HCEC 1CT (cell line): ENCODE measurements at regions not wholly inside any gene's neighbourhood (a gene's known extent, or its start where the extent isn't known, plus 50 kb on each side); places are given as distances from the start of the nearest gene placed in this dataset.

Source experiments
- DNase-seq: peaks from one replicate; pipeline ENCODE4 v3.0.0-alpha.2; 2017

DNA sequence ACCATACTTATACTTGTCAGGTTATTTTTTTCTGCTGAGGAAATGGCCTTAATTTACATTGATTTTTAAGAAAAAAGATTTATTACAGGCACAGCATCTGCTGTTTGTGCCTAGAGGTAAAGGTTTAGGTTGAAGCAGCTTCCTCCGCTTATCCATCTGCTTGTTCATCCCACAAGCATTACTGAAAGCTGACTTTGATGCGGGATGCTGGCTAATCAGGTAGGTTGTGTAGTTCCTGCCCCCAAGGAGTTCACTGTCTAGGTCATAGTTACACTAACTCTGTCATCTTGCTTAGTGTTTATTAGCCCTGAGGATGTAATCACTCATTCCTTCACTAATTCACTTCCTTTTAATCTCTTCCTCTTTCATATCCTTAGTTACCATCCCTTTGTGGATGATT lies 377.7 kb upstream of the KAZN start:
- no peak for DNase-seq

DNA sequence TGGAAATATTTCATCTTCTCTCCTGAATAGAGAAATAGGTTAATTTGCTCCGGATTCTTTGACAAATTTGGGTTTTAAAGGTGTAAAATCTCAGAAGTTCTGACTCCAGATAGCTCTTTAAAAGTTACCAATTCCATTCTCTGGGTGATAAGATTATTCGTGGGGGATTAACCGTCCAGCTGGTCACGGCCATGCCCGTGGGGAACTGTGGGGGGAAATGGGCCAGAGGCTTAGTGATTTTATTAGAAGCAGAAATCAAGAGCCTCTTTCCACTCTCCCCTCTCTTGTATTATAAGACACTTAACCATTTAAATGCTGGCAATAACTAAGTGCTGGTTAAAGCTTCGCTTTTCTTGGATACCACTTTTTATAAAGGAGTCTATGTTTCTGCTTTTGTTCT lies 376.4 kb upstream of the KAZN start:
- no peak for DNase-seq

DNA sequence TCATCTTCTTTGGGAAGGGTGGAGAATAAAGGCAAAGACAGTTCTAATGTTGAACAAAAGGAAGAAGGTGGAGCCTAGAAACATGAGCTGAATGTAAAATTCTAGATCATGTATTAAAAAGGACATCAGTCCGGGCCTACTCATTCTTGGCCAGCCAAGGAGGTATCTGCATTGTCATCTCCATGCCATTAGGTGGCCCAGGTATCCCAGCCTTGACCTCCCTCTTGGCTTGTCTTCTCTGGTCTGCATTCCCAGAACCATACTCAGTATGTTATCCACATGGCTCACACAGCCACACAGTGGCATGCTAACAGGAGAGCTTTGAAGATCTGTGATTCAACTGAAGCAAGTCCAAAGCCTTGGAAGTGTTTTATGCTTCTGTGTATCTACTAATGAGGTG lies 369.8 kb upstream of the KAZN start:
- no peak for DNase-seq

DNA sequence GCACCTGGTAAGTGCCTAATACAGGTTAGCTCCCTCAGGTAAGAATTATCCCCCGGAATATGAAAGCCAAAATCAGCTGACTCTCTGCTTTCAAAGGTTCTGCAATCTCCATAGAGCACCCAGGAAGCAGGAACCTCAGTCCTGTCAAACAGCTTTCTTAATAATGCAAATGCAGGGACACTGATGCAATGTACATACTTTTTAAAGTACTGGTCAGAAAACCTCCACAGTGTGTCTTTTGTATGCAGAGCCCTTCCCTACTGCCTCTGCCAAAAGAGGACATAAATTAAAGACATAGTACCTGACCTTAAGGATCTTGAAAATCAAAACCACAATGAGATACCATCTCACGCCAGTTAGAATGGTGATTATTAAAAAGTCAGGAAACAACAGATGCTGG lies 365.0 kb upstream of the KAZN start:
- DNase-seq = no peak

GRCh38 chr1:14236097-14236496 lies 362.4 kb upstream of the KAZN start:
- DNase-seq = no peak

DNA sequence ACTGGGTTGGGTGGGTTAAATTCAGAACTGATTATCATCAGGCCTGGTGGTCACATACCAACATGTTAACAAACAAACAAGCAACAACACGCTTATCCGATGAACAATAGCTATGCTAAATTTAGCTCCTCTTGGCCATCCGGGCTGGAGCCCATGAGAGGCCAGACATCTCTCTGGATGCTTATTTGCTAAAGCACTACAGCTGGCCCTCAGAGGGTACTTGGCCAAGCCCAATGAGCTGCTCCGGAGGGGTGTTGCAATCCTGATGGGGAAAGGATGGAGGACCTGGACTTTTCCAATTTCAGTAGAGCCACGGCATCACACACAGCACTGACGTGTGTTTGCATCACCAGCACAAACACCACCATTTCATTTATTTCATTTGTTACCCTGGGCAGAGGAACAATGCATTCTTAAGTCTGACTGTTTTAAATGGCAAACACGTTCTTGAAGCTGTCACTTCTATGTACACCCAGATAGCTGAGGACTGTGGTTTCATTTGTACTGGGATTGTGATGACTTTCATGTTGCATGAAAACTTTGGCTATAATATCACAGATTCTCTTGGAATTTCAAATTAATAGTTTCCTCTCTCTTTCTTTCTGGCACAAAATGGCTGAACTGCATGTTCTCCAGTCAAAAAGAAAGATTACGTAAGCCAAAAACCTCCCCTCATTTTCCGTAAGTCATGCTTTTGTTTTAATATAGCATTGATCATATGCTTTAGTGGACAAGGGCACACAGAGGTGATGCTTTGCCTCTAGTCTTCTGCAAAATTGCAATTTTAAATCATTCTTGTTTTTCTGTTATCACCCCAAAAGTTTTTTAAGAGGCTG lies 359.8 kb upstream of the KAZN start:
- no peak for DNase-seq

DNA sequence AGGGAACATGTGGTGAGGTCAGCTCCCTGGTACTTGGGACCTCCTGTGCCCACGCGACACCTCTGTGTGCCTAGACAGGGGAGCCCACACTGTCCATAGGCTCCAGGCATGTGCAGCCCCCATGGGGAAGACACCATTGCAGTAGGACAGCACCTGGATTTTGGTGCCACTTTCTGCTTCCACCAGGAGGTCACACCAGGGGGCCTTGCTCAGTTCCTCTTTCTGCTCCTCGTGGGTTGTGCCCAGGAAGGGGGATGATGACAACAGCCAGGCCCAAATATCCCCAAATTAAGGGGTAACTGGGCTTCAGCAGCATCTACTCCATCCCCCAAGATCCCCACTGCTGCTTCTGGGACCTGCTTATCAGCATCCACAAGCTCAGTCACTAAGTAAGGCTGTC lies 358.2 kb upstream of the KAZN start:
- DNase-seq = no peak

GRCh38 chr1:14242123-14242522 lies 356.4 kb upstream of the KAZN start:
- no peak for DNase-seq

DNA sequence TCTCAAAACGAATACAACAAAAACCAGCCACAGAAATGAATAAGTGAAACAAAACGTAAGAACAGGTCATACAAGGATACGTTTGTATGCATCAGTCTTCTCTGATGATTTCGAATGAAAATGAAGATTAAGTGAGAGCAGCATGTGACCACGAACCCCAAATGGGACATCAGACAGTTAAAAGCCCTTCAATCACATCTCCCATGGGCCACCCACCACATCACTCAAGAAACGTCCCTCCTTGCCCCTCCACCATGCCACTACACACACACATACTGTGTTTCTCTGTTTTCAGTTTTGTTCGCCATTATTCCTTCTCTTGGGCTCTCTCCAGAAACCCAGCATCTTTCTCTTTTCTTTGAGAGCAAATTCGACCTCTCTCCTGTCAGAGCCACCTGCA lies 355.6 kb upstream of the KAZN start:
- DNase-seq = no peak

DNA sequence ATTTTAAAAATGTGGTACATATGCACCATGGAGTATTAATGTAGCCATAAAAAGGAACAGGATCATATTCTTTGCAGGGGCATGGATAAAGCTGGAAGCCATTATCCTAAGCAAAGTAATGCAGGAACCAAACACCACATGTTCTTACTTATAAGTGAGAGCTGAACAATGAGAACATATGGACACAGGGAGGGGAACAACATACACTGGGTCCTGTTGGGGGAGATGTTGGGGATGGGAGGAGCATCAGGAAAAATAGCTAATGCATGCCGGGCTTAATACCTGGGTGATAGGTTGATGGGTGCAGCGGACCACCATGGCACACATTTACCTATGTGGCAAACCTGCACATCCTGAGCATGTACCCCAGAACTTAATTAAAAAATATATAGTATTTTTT lies 352.5 kb upstream of the KAZN start:
- no peak for DNase-seq

GRCh38 chr1:14246471-14246870 lies 352.0 kb upstream of the KAZN start:
- no peak for DNase-seq

DNA sequence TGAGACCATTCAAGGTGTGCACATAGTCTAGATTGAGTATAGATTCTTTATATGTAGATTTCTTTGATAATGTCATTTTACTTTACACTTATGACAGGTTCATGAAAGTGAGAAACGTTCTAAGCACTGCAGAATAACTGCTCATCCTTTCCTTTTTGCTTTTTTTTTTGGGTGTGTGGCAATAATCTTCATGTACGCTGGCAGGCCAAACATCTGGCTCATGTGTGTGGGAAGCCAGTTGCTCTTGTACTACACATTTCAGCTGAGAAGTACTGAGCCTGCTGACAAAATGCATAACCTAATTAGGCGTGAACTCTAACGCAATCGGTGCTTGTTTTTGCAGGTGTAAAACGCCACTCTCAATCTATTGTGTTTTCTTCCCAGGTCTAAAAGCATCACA lies 350.8 kb upstream of the KAZN start:
- no peak for DNase-seq

- no peak for DNase-seq
Measured at GRCh38 chr1:14251871-14252270, 346.6 kb upstream of the KAZN start.

DNA sequence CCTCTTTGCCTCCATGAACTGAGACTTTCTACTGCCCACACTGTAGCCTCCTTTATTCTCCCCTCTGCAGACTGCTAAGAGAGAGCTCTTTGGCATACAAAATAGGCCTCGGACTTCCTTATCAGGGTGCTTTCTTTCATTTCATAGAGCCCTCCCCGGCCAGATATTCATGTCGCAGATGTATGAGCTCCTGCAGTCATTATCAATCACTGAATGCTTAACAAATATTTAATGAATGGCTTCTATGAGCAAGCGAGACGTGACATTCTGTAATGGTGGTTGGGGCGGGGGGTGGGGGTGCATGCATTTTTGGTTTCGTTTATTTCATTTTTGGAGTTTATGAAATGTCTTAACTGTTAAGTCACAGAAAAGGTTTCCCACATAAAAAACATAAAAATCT lies 344.8 kb upstream of the KAZN start:
- DNase-seq = no peak

- no peak for DNase-seq
Measured at GRCh38 chr1:14254251-14254650, 344.2 kb upstream of the KAZN start.

DNA sequence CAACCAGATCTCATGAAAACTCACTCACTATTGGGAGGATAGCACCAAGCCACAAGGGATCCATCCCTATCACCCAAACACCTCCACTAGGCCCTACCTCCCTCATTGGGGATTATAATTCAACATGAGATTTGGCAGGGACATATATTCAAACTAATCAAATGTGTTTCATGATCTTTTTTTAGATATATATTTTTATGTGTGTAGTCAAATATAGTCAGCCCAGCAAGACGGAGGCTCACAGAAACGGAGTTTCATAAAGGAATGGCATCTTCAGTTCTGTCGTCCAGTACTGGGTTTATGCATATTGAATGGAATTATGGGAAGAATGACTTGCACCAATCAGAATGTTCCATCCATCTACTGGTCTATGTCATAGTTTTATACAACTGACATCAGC lies 343.3 kb upstream of the KAZN start:
- no peak for DNase-seq

DNA sequence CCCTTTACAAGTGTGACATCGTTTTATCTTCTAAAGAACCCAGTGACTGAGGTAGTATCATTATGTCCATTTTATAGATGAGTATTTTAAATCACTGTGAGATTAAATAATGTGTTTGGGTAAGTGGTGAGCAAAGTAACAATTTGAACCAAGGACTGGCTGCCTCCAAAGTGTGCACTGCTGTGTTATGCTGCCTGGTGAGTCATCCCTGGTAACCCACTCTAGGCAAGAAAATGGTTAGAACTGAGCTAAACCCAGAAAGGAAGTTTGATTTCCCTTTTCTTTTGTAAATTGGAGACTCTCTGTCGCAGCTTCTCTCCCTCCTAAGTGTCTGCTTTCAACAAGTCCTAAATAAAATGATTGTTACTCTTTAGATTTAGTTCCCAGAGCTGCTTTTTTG lies 342.8 kb upstream of the KAZN start:
- DNase-seq = no peak

GRCh38 chr1:14259191-14259757 lies 339.2 kb upstream of the KAZN start:
- no peak for DNase-seq

DNA sequence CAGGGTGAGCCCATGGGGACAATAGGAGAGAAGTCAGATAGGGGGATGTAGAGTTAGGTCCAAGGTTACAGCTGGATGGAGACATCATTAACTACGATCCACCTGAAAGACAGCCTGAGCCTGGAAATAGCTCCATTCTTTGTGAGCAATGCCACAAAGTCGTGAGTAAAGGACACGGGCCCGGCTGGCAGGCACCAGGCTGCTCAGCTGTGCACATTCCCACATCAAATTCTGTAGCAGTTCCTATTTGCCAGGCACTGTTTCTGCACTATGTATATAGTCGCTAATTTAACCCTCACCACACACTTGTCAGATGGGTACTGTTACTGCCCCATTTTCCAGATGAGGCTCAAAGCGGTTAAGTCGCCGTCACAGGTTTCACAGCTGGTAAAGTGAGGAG lies 338.0 kb upstream of the KAZN start:
- no peak for DNase-seq

DNA sequence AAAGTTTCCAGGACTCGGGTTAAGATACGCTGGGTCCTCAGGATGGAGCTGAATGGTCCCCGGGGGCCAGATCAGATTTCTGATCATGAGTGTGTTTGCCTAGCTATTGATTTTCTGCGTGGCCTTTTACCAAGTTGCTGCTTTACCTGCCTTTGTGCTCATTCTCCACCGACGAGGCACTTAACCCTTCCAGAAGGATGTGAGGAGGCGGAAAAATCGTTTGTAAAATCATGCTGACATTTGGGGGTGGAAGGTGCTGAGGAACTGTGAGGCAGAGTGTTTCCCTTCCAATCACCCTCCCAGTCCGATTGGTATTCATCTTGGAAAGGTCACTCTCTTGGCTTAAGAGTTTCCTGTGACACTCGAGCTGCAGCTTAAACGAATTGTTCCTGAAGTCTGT lies 337.1 kb upstream of the KAZN start:
- DNase-seq = no peak

DNA sequence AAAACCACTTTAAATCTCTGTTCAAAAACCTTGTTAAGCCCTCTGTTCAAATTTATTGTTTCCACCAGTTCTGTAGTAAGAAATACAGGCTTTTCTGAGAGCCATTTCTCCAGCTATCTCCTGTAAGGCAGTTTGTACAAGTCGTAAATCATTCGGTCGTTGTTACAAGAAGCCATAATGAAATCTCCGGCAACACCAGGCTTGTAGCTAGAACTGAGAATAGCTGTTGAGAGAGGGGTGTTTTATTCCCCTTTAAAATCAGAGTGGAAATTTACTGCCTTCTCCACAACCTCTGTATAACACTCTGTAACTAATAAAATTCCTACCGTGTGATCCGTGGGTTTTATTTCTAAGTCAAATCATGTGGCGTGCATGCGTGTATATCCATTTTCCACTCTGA lies 335.8 kb upstream of the KAZN start:
- DNase-seq = no peak

- no peak for DNase-seq
Measured at GRCh38 chr1:14263225-14263624, 335.3 kb upstream of the KAZN start.

GRCh38 chr1:14263671-14264070 lies 334.8 kb upstream of the KAZN start:
- DNase-seq = no peak

- no peak for DNase-seq
Measured at GRCh38 chr1:14265495-14265894, 333.0 kb upstream of the KAZN start.

GRCh38 chr1:14267991-14268390 lies 330.5 kb upstream of the KAZN start:
- no peak for DNase-seq
